Stimulated activated CD8-positive, alpha-beta memory T cell treated with anti-CD3 and anti-CD28 coated beads, Interleukin-12 subunit alpha, Interleukin-12 subunit beta, amount 100 ng/mL, for 24 hours (primary cell): ENCODE measurements at regions not wholly inside any gene's neighbourhood (a gene's known extent, or its start where the extent isn't known, plus 50 kb on each side); places are given as distances from the start of the nearest gene placed in this dataset.
A peak's percentile ranks its signal among the peaks of the same experiment; 100 is the strongest.

Source experiments
- DNase-seq: peaks from one replicate; pipeline ENCODE4 v3.0.0-alpha.2; 2020; ENCODE audit errors: extremely low read depth

GRCh38 chr6:109315341-109316110, 66.7 kb downstream of the CD164 start:
- no peak for DNase-seq

- DNase-seq: no peak
Measured at GRCh38 chr6:109314313-109314712, 68.0 kb downstream of the CD164 start.

GRCh38 chr6:109313139-109313538, 69.1 kb downstream of the CD164 start:
- no peak for DNase-seq

- DNase-seq: no peak
Measured at GRCh38 chr6:109311471-109311870, 70.8 kb downstream of the CD164 start.

- DNase-seq: no peak
Measured at GRCh38 chr6:109309917-109310316, 72.3 kb downstream of the CD164 start.

GRCh38 chr6:109308018-109308492, 74.2 kb downstream of the CD164 start:
- DNase-seq: peak; percentile 19

GRCh38 chr6:109306733-109307132, 75.5 kb downstream of the CD164 start:
- no peak for DNase-seq

- no peak for DNase-seq
Measured at GRCh38 chr6:109305028-109305427, 77.2 kb downstream of the CD164 start.

- no peak for DNase-seq
Measured at GRCh38 chr6:109304284-109305015, 77.8 kb downstream of the CD164 start.

GRCh38 chr6:109303640-109304283, 78.5 kb downstream of the CD164 start:
- DNase-seq: no peak

- DNase-seq: no peak
Measured at GRCh38 chr6:109303164-109303563, 79.1 kb downstream of the CD164 start.

- DNase-seq: no peak
Measured at GRCh38 chr6:109302176-109302575, 80.1 kb downstream of the CD164 start.

GRCh38 chr6:109301418-109301817, 80.8 kb downstream of the CD164 start:
- DNase-seq: no peak

GRCh38 chr6:109300874-109301273, 81.4 kb downstream of the CD164 start:
- no peak for DNase-seq

GRCh38 chr6:109299776-109300564, 82.3 kb downstream of the CD164 start:
- no peak for DNase-seq

- DNase-seq: no peak
Measured at GRCh38 chr6:109299265-109299607, 83.0 kb downstream of the CD164 start.

GRCh38 chr6:109298605-109299264, 83.5 kb downstream of the CD164 start:
- no peak for DNase-seq

- no peak for DNase-seq
Measured at GRCh38 chr6:109297406-109298110, 84.7 kb downstream of the CD164 start.

GRCh38 chr6:109296971-109297372, 85.3 kb downstream of the CD164 start:
- DNase-seq: no peak

- DNase-seq: no peak
Measured at GRCh38 chr6:109296452-109296851, 85.8 kb downstream of the CD164 start.

- no peak for DNase-seq
Measured at GRCh38 chr6:109295774-109296156, 86.5 kb downstream of the CD164 start.
